B cell (primary cell): ENCODE measurements at regions not wholly inside any gene's neighbourhood (a gene's known extent, or its start where the extent isn't known, plus 50 kb on each side); places are given as distances from the start of the nearest gene placed in this dataset.

Experiments
- ATAC-seq: fragments of 200-7000 bp; cut with Tn5 transposase; one replicate; pipeline ENCODE4 v1.10.0; 2021; ENCODE audit warnings: low read depth, mild to moderate bottlenecking, moderate number of reproducible peaks, moderate library complexity
- CTCF ChIA-PET: fragments of 350-600 bp; sonication (Branson Sonifier 250); formaldehyde crosslinking; loops from one replicate; lab custom pipeline; 2021; ENCODE audit warnings: antibody characterized with exemption, inconsistent platforms; lab: Charles Lee
- POLR2A ChIA-PET: fragments of 350-600 bp; sonication (Branson Sonifier 250); formaldehyde crosslinking; loops from one replicate; lab custom pipeline; 2021; ENCODE audit warnings: antibody characterized with exemption; lab: Charles Lee
- DNase-seq: peaks from one replicate; pipeline ENCODE4 v3.0.0; 2013
- H2AFZ ChIP-seq: 2 replicates; pipeline ENCODE4 v1.6.1; 2012; ENCODE audit warnings: mild to moderate bottlenecking, low read depth, low read length; ENCODE audit not compliant: insufficient read depth, poor library complexity, severe bottlenecking
- H3K27ac ChIP-seq, 2 donors: 1 replicate in 1 of 2; 2 replicates in 1 of 2; pipeline ENCODE4 v1.5.1; 2012 to 2013; ENCODE audit warnings: low read length in 2 of 2, mild to moderate bottlenecking in 2 of 2, moderate library complexity in 1 of 2
- H3K27me3 ChIP-seq, 4 experiments: fragments of 200-600 bp in 1 of 4; sonication (generic) in 1 of 4; replicated peaks in 1 of 4; 1 replicate in 2 of 4; 2 replicates in 2 of 4; pipeline versions ENCODE4 v1.6.1 to v1.7.0; 2013 to 2016; ENCODE audit warnings: low read length in 3 of 4, mild to moderate bottlenecking in 2 of 4, mixed read lengths in 1 of 4, moderate library complexity in 1 of 4; ENCODE audit not compliant: insufficient read depth in 4 of 4, control insufficient read depth in 3 of 4; ENCODE audit errors: control extremely low read depth in 1 of 4
- H3K36me3 ChIP-seq, 2 experiments: replicated peaks in 1 of 2; 1 replicate in 1 of 2; 2 replicates in 1 of 2; pipeline versions ENCODE4 v1.6.1 to v1.7.1; 2013; ENCODE audit warnings: low read length in 1 of 2; ENCODE audit not compliant: insufficient read depth in 2 of 2, control insufficient read depth in 1 of 2; ENCODE audit errors: control extremely low read depth in 1 of 2, extremely low read depth in 1 of 2
- H3K4me1 ChIP-seq, 2 donors: fragments of 200-600 bp in 1 of 2; sonication (generic) in 1 of 2; 1 replicate in 1 of 2; 2 replicates in 1 of 2; pipeline versions ENCODE4 v1.5.1 to v1.6.1; 2013 to 2017; ENCODE audit warnings: low read length in 2 of 2; ENCODE audit not compliant: control insufficient read depth in 2 of 2, insufficient read depth in 2 of 2
- H3K4me2 ChIP-seq: replicated peaks from 2 replicates; pipeline ENCODE3; 2012; ENCODE audit warnings: mild to moderate bottlenecking, low read depth, low read length; ENCODE audit not compliant: poor library complexity, severe bottlenecking
- H3K4me3 ChIP-seq, 5 experiments: fragments of 200-600 bp in 1 of 5; sonication (generic) in 1 of 5; 1 replicate in 3 of 5; 2 replicates in 2 of 5; pipeline versions ENCODE4 v1.5.1 to v1.7.0; 2011 to 2016; ENCODE audit warnings: low read length in 4 of 5, mild to moderate bottlenecking in 4 of 5, low read depth in 2 of 5, control low read depth in 1 of 5, moderate library complexity in 1 of 5; ENCODE audit not compliant: insufficient read depth in 1 of 5; ENCODE audit errors: control extremely low read depth in 1 of 5, extremely low read depth in 1 of 5
- H3K79me2 ChIP-seq: fragments of 200-600 bp; sonication (generic); one replicate; pipeline ENCODE4 v1.6.0; 2016; ENCODE audit warnings: low read length; ENCODE audit not compliant: control insufficient read depth, insufficient read depth
- H3K9ac ChIP-seq: fragments of 200-600 bp; sonication (generic); 2 replicates; pipeline ENCODE4 v1.6.1; 2017; ENCODE audit warnings: mild to moderate bottlenecking, low read length, moderate library complexity
- H3K9me3 ChIP-seq, 3 donors: one replicate each; pipeline versions ENCODE4 v1.6.1 to v1.7.1; 2013; ENCODE audit warnings: low read length in 2 of 3; ENCODE audit not compliant: control insufficient read depth in 2 of 3, insufficient read depth in 1 of 3; ENCODE audit errors: control extremely low read depth in 1 of 3
- H4K20me1 ChIP-seq: 2 replicates; pipeline ENCODE4 v1.6.0; 2012; ENCODE audit warnings: mild to moderate bottlenecking, low read length; ENCODE audit not compliant: insufficient read depth, control insufficient read depth, poor library complexity, severe bottlenecking
- H3K27ac Mint-ChIP-seq: one replicate; pipeline ENCODE4 v1.8.0; 2021; ENCODE audit warnings: mixed read lengths
- H3K27me3 Mint-ChIP-seq: one replicate; pipeline ENCODE4 v1.8.0; 2021; ENCODE audit warnings: mixed read lengths
- H3K4me1 Mint-ChIP-seq: one replicate; pipeline ENCODE4 v1.8.0; 2021; ENCODE audit warnings: mixed read lengths
- H3K4me3 Mint-ChIP-seq: one replicate; pipeline ENCODE4 v1.8.0; 2021; ENCODE audit warnings: mixed read lengths
- H3K9me3 Mint-ChIP-seq: one replicate; pipeline ENCODE4 v1.8.0; 2022; ENCODE audit warnings: mixed read lengths; ENCODE audit not compliant: insufficient read depth
- EZH2 ChIP-seq: IDR thresholded peaks from 2 replicates; pipeline ENCODE4 v1.6.1; 2012; ENCODE audit warnings: borderline replicate concordance, low read depth, mild to moderate bottlenecking, moderate library complexity, low read length; ENCODE audit not compliant: insufficient read depth, poor library complexity, severe bottlenecking
- WGBS: methylation state at CpG from one replicate; pipeline ENCODE4 v1.1.5; 2013; ENCODE audit warnings: missing lambda C conversion rate; ENCODE audit not compliant: insufficient coverage; 5-methylcytosine and 5-hydroxymethylcytosine counted together
- intact Hi-C: fragments of 100-400 bp; cut with micrococcal nuclease; formaldehyde crosslinking; loops from one replicate; pipeline ENCODE4 v1.10.0; 2022
- TF ChIP-seq, protein P1 (sequence below): fragments of 200-600 bp; IDR thresholded peaks from one replicate; pipeline ENCODE4 v1.8.0; 2022; ENCODE audit warnings: antibody characterized with exemption, mild to moderate bottlenecking

DNA sequence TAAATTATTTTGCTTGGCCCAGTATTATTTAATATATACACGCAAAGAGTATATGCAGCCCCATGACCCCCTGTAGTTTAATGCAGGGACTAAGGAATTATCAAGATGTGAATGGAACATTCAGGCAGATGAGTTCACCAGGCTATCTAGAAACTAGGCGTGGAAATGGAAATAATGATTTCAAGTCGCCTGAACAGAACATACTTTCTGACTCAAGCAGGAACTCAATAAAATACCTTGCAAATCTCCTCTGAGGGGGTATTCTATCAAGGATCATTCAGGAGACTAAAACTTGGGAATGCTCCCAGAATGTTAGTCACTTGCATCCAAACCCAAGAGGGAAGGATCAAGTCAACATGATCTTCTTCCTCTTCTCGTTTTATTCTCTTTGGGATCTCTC is 59.6 kb upstream of the RASSF6 start:
- Histone ChIP-seq H2AFZ (no peak overlapping the region), H3K27me3 (no peaks in the 10 kb centered on the region), H3K9ac (no peak overlapping the region), H3K27ac (no peak overlapping the region), H3K79me2 (no peaks in the 10 kb centered on the region), H4K20me1 (no peaks in the 10 kb centered on the region), H3K4me2 (no peak overlapping the region), H3K9me3 (no peaks in the 10 kb centered on the region), H3K4me3 (no peak overlapping the region), H3K4me1 (no peaks in the 10 kb centered on the region), H3K36me3 (no peaks in the 10 kb centered on the region)
- CTCF ChIA-PET: no interaction called here
- Mint-ChIP-seq H3K27ac (no peak overlapping the region), H3K4me3 (no peak overlapping the region), H3K27me3 (peaks cover 14% of the 10 kb centered on the region), H3K9me3 (no peaks in the 10 kb centered on the region), H3K4me1 (peaks cover 6% of the 10 kb centered on the region)
- ATAC-seq (no peak), DNase-seq (no peak)
- intact Hi-C loops: no loop called here
- no CpG with 5 or more reads among the region's 4 CpGs for WGBS
- TF ChIP-seq, protein P1, sequence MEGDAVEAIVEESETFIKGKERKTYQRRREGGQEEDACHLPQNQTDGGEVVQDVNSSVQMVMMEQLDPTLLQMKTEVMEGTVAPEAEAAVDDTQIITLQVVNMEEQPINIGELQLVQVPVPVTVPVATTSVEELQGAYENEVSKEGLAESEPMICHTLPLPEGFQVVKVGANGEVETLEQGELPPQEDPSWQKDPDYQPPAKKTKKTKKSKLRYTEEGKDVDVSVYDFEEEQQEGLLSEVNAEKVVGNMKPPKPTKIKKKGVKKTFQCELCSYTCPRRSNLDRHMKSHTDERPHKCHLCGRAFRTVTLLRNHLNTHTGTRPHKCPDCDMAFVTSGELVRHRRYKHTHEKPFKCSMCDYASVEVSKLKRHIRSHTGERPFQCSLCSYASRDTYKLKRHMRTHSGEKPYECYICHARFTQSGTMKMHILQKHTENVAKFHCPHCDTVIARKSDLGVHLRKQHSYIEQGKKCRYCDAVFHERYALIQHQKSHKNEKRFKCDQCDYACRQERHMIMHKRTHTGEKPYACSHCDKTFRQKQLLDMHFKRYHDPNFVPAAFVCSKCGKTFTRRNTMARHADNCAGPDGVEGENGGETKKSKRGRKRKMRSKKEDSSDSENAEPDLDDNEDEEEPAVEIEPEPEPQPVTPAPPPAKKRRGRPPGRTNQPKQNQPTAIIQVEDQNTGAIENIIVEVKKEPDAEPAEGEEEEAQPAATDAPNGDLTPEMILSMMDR: no peak
- no peak for TF ChIP-seq EZH2
- POLR2A ChIA-PET: no interaction called here

DNA sequence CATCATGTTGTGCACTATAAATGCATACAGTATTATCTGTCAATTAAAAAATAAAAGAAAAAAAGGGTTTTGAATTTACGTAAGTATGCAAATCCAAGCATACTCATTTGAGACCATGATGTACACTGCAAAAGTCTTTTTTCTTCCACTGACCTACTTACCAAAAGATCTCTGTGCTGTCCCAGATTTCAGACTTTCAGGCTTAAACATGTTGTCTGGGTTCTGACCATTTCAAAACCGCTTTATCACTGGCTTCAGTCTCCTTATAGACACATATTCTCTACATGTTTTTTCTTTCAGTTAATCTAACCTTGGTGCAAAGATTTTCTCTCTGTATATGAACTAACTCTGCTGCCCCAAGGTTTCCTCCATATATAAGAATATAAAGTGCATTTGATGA is 58.6 kb upstream of the CXCL8 start:
- intact Hi-C loops: no loop called here
- H3K9me3 ChIP-seq: no peaks in the 10 kb centered on the region
- H3K36me3 ChIP-seq: no peaks in the 10 kb centered on the region
- H3K4me3 Mint-ChIP-seq: no peak overlapping the region
- H3K4me2 ChIP-seq: no peak overlapping the region
- H2AFZ ChIP-seq: no peak overlapping the region
- ChIA-PET POLR2A (no interaction called here), CTCF (no interaction called here)
- TF ChIP-seq, protein P1: no peak
- no peak for TF ChIP-seq EZH2
- no peak overlapping the region for H3K27ac ChIP-seq
- no peaks in the 10 kb centered on the region for H3K27me3 ChIP-seq
- no peak overlapping the region for H3K27ac Mint-ChIP-seq
- WGBS: no CpG with 5 or more reads among the region's 2 CpGs
- H3K27me3 Mint-ChIP-seq: peaks cover 13% of the 10 kb centered on the region
- ATAC-seq (no peak), DNase-seq (no peak)
- no peaks in the 10 kb centered on the region for H4K20me1 ChIP-seq
- H3K79me2 ChIP-seq: no peaks in the 10 kb centered on the region
- no peaks in the 10 kb centered on the region for H3K4me1 ChIP-seq
- no peak overlapping the region for H3K9ac ChIP-seq
- H3K4me1 Mint-ChIP-seq: peaks cover 4% of the 10 kb centered on the region
- H3K4me3 ChIP-seq: no peak overlapping the region
- no peaks in the 10 kb centered on the region for H3K9me3 Mint-ChIP-seq
